ENCODE measurements at regions not wholly inside any gene's neighbourhood (a gene's known extent, or its start where the extent isn't known, plus 50 kb on each side); places are given as distances from the start of the nearest gene placed in this dataset.

DNA sequence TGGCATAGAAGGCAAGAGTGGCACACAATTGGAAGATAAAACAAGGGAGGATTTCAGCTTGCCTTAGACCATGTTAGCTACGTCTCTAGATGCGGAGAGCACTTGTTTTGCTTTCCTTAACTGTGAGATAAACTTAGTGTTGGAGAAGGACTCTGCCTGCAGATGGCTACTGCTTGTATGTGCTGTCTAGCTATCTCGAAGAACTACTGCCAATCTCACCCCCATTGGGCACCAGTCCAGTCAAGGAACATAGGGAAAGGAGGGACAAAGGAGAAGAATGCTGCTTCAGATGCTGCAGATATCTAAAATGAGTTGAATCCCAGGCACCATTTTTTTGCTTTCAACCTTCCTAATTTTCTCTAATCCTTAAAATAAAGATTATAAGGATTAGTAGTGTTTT is 726.0 kb upstream of the ARGLU1 start:
- no peak overlapping the region for H3K4me3 ChIP-seq (ENCODE audit: low read depth, low read length)
- ChIA-PET CTCF (no interaction called here), POLR2A (no interaction called here)
- no peaks in the 10 kb centered on the region for H3K9me3 ChIP-seq (ENCODE audit: control insufficient read depth, insufficient read depth, low read length)
- H3K27me3 ChIP-seq (ENCODE audit: control insufficient read depth, insufficient read depth, low read length), result no peaks in the 10 kb centered on the region
- H3K27ac ChIP-seq (ENCODE audit: low read depth, low read length), result no peak overlapping the region
- DNase-seq (ENCODE audit: low read depth, low spot score), result no peak
- TF ChIP-seq, protein P1, sequence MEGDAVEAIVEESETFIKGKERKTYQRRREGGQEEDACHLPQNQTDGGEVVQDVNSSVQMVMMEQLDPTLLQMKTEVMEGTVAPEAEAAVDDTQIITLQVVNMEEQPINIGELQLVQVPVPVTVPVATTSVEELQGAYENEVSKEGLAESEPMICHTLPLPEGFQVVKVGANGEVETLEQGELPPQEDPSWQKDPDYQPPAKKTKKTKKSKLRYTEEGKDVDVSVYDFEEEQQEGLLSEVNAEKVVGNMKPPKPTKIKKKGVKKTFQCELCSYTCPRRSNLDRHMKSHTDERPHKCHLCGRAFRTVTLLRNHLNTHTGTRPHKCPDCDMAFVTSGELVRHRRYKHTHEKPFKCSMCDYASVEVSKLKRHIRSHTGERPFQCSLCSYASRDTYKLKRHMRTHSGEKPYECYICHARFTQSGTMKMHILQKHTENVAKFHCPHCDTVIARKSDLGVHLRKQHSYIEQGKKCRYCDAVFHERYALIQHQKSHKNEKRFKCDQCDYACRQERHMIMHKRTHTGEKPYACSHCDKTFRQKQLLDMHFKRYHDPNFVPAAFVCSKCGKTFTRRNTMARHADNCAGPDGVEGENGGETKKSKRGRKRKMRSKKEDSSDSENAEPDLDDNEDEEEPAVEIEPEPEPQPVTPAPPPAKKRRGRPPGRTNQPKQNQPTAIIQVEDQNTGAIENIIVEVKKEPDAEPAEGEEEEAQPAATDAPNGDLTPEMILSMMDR (IDR thresholded peaks at IDR 0.05; ENCODE audit: low read depth, low read length), result no peak

DNA sequence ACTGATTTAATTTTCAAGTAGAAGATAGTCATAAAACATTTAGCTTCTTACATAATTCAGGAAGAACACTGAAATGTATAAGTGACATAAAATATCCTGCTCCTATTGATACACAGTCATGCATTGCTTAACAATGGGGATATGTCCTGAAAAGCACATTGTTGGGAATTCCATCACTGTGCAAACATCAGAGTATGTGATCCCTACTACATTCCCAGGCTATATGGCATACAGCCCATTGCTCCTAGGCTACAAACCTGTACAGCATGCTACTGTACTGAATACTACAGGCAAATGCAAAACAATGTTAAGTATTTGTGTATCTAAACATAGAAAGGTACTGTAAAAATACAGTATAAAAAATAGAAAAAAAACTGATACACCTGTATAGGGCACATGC is 723.9 kb upstream of the ARGLU1 start:
- POLR2A ChIA-PET, result no interaction called here
- no peak for DNase-seq (ENCODE audit: low read depth, low spot score)
- Histone ChIP-seq H3K27ac (ENCODE audit: low read depth, low read length) (no peak overlapping the region), H3K9me3 (ENCODE audit: control insufficient read depth, insufficient read depth, low read length) (no peaks in the 10 kb centered on the region; the same call in 1 of the 2 replicates), H3K4me3 (ENCODE audit: low read depth, low read length) (no peak overlapping the region), H3K27me3 (ENCODE audit: control insufficient read depth, insufficient read depth, low read length) (no peaks in the 10 kb centered on the region)
- CTCF ChIA-PET, result no interaction called here
- TF ChIP-seq, protein P1 (IDR thresholded peaks at IDR 0.05; ENCODE audit: low read depth, low read length), result no peak

DNA sequence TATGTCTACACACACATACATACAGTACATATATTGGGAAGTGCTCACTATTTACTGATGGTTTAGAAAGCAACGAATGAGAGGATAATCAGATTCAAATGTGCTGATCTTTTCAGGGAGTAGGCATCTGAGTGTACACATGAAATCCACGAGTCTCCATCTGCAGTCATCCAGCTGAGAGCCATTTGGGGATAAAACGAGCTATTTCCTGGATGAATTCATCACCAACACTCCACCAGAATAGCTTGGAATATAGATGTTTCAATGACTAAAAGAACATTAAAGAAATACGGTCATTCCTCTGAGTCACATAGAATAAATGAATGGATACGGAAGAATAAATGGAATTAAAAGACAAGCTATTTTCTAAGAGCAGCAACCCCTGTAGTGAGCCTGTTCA is 721.6 kb upstream of the ARGLU1 start:
- H3K4me3 ChIP-seq (ENCODE audit: low read depth, low read length), result no peak overlapping the region
- TF ChIP-seq, protein P1 (IDR thresholded peaks at IDR 0.05; ENCODE audit: low read depth, low read length), result no peak
- ChIA-PET POLR2A (no interaction called here), CTCF (no interaction called here)
- peak; percentile 11 for DNase-seq (ENCODE audit: low read depth, low spot score)
- peaks cover 2% of the 10 kb centered on the region; the same call in 1 of the 2 replicates for H3K9me3 ChIP-seq (ENCODE audit: control insufficient read depth, insufficient read depth, low read length)
- no peak overlapping the region for H3K27ac ChIP-seq (ENCODE audit: low read depth, low read length)
- no peaks in the 10 kb centered on the region for H3K27me3 ChIP-seq (ENCODE audit: control insufficient read depth, insufficient read depth, low read length)

DNA sequence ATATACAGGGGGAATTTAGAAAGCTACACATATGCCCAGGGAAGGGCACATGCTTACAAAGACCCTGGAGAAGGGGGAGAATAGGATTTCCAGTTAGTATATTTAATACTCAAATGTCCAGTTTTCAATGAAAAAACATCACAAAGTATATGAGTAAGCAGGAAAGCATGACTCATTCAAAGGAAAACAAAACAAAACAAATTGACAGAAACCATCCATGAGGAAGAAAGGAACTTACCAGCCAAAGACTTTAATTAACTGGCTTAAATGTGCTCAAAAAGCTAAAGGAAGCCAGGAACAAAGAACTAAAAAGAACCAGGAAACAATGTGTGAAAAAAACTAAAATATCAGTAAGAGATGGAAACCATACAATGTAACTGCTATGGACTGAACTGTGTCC is 716.2 kb upstream of the ARGLU1 start:
- no peak overlapping the region for H3K4me3 ChIP-seq (ENCODE audit: low read depth, low read length)
- TF ChIP-seq, protein P1 (IDR thresholded peaks at IDR 0.05; ENCODE audit: low read depth, low read length), result no peak
- peaks cover 2% of the 10 kb centered on the region; the same call in 1 of the 2 replicates for H3K9me3 ChIP-seq (ENCODE audit: control insufficient read depth, insufficient read depth, low read length)
- no peak overlapping the region for H3K27ac ChIP-seq (ENCODE audit: low read depth, low read length)
- H3K27me3 ChIP-seq (ENCODE audit: control insufficient read depth, insufficient read depth, low read length), result no peaks in the 10 kb centered on the region
- ChIA-PET POLR2A (no interaction called here), CTCF (interaction anchor here (1.3 kb wide), 1 partner anchor 89 kb away, joined by 4 read pairs; no protein-coding TSS in a partner anchor)
- no peak for DNase-seq (ENCODE audit: low read depth, low spot score)

DNA sequence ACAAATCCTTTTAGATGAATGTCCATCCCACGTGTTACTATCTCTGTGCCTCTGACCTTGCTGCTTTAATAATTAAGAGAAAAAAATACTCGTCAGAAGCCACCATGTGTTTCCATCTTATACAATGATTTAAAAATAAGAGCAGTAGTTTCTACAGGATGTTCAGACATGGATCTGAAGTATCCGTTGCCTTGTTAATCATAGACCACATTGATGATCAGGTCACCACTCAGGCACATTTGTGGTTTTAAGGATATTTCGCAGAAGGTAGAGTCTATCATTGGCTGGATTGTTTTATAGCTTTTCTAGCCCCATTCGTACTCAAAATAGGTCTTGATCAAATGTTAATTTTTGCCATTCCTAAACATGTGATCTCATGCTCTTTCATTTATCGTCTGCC is 710.0 kb upstream of the ARGLU1 start:
- Histone ChIP-seq H3K27me3 (ENCODE audit: control insufficient read depth, insufficient read depth, low read length) (no peaks in the 10 kb centered on the region), H3K9me3 (ENCODE audit: control insufficient read depth, insufficient read depth, low read length) (no peaks in the 10 kb centered on the region), H3K27ac (ENCODE audit: low read depth, low read length) (no peak overlapping the region), H3K4me3 (ENCODE audit: low read depth, low read length) (no peak overlapping the region)
- DNase-seq (ENCODE audit: low read depth, low spot score), result no peak
- ChIA-PET POLR2A (no interaction called here), CTCF (interaction anchor here (0.6 kb wide), 1 partner anchor 66 kb away, joined by 3 read pairs; no protein-coding TSS in a partner anchor)
- TF ChIP-seq, protein P1 (IDR thresholded peaks at IDR 0.05; ENCODE audit: low read depth, low read length), result no peak
